Stimulated activated CD8-positive, alpha-beta memory T cell treated with anti-CD3 and anti-CD28 coated beads, Interleukin-7, amount 100 ng/mL, for 24 hours (primary cell): ENCODE measurements at regions not wholly inside any gene's neighbourhood (a gene's known extent, or its start where the extent isn't known, plus 50 kb on each side); places are given as distances from the start of the nearest gene placed in this dataset.

Experiments used
- DNase-seq: peaks from one replicate; pipeline ENCODE4 v3.0.0-alpha.2; 2020; ENCODE audit warnings: low read depth

DNA sequence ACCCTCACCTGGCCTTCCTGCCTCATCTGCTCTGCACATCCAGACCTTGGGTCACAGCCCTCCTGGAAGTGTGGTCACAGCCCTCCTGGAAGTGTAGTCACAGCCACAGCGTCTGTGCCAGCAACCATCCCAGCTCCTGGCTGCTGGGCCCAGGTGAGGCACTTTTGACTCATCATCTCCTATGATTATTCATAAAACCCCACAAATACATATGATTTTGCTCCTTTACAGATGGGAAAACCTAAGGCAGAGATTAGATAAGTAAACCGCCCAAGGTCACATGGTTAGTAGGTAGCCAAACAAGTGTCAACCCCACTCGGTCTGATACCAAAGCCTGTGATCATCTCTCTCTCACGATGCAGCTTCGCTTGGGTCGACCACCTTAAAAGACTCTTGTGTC lies 94.3 kb downstream of the PRLHR start:
- no peak for DNase-seq

DNA sequence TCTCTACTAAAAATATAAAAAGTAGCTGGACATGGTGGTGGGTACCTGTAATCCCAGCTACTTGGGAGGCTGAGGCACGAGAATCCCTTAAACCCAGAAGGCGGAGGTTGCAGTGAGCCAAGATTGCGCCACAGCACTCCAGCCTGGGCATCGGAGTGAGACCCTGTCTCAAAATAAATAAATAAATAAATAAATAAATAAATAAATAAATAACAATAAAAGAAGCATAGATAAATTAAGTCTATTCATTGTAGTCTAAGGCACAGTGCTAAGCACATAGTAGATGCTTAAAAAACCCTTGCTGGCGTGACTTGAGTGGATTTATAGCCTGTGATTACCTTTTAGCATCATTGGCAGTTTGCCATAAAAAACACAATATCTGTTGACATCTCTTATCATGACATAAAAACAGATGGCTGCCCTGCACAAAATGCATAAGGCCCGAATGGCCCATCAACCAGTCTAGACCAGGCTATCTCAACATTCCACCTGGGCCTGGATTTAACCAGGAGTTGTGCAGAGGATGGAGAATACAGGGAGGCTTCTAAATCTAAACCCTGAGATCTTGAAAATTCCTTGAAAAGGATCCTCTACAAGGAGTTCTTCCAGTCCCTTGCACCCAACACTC lies 94.9 kb downstream of the PRLHR start:
- no peak for DNase-seq

DNA sequence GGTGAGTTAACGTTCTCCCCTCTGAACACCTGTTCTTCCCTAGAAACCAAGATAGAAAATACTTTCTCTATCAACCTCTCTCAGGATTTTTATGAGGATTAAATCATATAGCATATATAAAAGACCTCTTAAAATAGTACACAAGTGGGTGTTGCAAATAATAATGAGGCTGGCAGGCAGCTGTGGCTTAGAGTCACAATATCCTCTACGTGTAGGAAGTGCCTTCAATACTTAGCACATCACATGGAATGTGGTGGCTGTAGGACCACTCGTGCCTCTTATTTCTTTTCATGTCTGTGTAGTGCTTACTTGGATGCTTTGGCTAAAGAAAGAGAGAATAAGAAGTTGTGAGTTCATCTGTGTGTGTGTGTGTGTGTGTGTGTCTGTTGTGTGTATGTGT lies 96.3 kb downstream of the PRLHR start:
- DNase-seq = no peak

DNA sequence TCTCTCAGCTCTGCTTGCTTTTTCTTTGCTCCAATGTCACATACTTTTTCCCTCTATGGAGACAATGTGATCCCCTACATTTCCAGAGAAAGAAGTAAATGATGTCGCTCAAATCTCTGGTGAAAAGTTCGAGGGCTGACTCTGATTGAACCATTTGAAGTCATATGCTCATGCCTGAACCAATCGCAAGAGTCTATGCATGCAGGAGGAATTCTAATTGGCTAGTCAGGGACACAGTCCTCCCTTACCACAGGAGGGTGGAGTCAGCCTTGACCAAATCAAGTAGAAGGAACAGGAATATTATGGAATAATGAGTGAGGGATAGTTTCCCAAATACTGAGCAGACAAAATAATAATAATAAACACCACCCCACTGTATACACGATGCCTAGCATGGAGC lies 96.8 kb downstream of the PRLHR start:
- no peak for DNase-seq

DNA sequence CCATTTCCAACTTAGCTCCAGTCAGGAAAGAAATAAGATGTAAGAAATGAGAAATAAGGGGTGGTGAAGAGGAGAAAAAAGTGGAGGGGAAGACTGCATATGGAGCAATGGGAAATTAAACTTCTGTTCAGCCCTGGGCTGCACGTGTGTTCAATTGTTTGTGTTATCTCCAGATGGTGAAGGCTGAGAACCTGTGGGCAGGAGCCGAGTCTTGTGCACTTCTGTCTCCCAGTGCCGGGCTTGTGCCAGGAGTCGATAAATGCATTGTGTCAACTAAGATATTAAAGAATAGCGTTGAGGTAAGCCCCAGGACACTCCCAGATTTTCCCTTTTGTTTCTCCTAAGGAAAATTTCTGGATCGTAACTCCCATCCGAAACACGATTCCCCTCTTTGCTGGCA lies 98.2 kb downstream of the PRLHR start:
- DNase-seq = no peak

DNA sequence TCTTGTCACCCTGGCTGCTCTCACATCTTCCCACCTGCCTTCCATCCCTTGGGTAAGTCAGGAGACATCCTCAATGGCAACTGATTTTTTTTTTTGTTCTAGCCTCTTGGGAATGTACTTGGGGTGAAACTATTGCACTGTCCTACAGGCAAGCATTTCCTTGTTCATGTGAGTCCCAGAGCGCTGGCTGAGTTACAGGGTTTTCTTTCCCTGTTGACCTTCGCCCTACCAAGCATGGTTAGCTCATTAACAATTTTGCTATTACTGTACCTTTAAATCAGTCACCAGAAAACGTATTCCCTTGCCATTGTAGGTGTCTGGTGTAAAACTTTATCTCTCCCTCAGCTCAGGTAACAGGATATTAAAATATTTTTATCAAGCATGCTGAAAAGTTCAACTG lies 98.9 kb downstream of the PRLHR start:
- DNase-seq = no peak

DNA sequence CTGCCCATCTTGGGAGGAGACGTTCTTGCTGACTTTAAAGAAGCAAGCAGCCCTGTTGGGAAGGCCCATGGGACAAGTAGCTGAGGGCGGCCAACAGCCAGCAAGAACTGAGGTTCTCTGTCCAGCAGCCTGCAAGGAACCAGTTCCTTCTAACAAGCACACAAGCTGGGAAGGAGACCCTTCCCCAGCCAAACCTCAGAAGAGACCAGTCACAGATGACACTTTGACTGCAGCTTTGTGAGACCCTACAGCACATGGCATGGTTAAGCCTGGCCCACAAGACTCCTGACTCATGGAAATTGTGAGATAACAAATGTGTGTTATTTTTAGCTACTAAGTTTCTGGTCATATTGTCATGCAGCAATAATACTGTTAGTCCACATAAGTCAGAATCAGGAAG lies 99.9 kb downstream of the PRLHR start:
- DNase-seq = no peak

DNA sequence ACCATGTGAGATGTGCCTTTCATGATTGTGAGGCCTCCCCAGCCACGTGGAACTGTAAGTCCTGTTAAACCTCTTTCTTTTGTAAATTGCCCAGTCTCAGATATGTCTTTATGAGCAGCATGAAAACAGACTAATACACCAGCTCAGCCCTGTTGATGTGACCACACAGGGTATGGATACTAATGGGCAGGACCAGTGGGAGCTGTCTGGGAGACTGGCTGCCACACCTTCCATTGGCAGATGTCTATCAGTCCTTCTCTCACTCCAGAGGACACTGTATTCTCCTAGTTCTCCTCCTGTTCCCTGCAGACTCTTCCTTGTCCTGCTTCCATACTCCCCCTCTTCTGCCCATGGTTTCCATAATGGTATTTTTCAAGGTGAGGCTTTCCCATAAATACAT lies 104.4 kb downstream of the PRLHR start:
- no peak for DNase-seq

DNA sequence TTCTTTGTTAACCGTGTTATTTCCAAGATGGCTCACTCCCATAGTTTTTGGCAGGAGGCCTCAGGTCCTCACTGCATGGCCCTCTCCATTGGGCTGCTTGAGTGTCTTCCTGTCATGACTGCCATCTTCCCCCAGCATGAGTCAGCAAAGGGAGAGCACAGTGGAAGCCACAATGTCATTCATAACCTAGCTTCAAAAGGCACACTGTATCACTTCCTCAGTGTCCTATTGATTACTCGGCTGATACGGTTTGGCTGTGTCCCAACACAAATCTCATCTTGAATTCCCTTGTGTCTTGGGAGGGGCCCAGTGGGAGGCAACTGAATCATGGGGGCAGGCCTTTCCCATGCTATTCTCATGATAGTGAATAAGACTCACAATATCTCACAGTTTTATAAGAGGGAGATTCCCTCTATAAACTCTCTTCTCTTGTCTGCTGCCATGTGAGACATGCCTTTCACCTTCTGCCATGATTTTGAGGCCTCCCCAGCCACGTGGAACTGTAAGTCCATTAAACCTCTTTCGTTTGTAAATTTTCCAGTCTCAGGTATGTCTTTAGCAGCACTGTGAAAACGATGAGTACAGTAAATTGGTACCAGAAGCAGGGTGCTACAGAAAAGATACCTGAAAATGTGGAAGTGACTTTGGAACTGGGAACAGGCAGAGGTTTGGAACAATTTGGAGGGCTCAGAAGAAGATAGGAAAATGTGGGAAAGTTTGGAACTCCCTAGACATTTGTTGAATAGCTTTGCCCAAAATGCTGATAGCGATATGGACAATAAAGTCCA lies 106.5 kb downstream of the PRLHR start:
- no peak for DNase-seq

DNA sequence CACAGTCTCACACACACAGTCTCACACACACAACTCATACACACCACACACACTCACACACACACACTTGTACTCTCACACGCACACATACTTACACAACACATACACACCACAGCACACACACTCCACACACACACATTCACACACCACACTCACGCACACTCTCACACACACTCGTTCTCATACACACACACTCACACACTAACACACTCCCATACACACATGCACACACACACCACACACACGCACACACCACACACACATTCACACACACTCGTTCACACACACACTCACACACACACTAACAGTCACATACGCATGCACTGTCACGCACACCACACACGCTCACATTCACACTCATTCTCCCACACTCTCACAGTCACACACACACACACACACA lies 109.8 kb downstream of the PRLHR start:
- no peak for DNase-seq

DNA sequence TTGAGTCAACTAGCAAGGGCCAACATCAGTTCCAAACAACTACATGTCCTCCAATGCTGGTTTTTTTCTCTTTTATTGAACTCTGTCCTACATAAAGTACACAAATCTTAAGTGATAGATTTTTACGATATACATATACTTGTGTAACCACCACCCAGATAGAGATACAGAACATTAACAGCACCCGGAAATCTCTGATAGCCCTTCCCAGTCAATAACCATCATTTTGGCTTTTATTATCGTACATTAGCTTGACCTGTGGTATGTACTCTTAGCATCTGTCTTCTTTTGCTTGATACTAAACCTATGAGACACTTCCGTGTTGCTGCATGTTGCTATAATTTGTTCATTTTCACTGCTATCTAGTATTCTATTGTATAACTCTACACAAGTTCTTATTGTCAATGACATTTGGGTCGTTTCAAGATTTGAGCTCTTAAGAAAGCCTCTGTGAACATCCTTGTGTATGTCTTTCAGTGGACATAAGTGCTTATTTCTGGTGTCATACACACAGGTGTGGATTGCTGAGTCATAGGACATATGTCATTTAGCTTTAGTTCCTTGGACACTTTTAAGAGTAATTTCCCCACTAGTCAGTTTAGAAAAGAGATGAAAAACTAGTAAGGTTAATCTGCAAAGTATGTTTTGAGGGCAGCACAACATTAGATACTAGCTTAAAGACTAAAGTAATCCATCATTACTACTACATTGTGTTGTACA lies 111.1 kb downstream of the PRLHR start:
- no peak for DNase-seq

DNA sequence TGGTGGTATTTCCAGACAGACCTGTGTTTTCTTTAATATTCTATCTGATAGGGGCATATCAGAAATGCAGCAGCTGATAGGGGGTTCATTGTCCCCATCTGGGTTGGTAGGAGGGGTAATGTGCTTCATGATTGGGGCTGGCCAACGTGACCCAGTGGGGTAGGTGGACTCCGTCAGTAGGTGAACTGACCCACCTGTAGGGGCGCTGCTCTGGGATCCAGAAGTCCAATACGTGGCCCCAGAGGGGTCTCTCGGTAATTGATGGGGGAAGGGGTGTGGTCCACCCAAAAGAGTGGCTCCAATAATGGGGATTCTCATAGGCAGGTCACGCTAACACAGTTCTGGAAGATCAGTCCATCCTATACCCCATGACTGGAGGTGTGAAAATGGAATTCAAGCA lies 112.0 kb downstream of the PRLHR start:
- DNase-seq = no peak

DNA sequence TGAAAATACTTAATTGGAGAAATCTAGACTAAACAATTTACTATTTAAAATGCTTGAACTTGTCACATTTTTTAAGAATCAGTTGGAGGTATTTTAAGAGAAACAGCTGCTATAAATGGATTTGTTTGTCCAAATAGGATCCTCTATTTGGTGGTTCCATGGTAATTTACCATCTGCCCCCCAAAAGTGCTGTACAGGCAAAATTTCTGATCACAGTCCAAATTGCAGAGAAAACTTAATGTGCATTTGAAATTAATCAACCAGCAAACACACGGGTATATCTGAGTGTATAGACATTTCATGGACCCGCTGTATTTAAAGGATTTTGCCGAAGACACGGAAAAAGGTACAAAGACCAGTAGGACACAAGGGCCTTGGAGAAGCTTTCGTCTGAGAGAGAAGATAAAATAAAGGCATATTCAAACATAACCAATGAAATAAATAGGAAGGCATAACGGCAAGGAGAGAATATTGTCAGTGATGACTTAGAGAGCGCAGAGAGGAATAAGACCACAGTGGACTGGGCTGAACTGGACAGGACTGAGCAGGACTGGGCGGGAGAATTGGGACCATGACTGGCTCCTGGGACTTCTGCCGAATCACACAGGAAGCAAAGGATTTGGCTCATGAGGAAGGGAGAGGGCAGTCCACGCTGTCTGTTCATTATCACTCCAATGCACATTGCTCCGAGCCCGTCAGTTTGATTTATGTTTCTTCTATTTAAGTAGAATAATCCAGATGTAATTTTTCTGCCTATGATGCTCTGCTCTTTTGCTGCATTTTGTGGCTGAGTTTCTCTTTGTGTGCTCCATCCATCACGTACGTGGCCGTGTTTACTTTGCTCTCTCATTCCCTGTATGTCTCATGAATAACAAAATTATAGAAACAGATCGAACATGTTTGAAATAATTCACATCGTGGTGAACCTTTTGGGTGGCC lies 112.8 kb downstream of the PRLHR start:
- no peak for DNase-seq

DNA sequence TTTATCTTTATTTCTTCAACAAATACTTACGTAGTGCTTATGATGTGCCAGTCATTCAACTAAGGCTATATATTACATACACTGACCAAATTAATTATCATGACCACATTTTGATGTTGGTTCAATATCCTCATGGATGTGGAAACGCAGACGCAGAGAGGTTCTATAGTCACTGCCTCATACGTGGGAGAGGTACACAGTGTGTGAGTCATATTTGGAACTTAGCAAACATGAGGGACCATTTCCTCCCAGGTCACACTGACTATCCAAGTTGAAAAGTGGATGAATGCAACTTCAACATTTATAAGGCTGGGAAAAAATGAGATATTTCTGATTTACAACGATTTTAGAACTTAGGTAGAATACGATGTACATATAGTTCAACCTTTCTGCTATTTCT lies 113.6 kb downstream of the PRLHR start:
- DNase-seq = no peak

DNA sequence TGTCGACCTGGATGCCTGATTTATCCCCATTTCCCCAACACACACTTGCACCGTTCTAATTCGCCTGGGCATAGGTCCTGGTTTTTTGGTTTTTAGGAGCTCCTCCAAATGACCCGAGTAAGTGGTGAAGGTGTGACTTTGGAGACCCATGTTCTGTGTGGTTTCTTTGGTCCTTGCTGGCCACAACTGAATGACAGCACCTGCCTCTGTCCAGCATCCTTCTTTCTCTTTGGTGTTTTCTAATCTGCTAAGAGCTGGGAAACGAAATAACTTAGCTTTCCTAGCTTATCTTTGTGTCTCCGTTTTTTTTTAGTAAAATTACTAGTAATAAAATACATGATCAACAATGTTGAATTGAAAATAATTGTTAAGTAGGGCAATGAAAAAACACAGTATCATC lies 120.2 kb downstream of the PRLHR start:
- no peak for DNase-seq

DNA sequence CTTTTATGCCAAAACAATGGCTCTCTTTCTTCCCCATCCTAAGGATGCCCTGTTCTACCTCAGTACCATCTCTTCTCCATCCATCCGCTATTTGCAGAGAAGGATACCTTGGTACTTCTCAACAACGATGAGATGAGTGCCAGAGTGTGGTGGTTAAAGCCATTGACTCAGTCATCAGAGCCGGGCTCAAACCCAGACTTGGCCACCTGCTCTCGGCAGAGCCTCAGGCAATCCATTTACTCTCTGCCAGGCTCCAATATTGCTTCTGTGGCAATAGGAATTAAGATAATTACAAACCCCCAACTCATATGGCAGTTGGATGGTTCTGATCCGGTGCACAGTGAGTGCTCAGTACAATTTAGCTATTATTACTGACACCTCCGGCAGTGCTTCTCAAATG lies 121.3 kb downstream of the PRLHR start:
- no peak for DNase-seq

DNA sequence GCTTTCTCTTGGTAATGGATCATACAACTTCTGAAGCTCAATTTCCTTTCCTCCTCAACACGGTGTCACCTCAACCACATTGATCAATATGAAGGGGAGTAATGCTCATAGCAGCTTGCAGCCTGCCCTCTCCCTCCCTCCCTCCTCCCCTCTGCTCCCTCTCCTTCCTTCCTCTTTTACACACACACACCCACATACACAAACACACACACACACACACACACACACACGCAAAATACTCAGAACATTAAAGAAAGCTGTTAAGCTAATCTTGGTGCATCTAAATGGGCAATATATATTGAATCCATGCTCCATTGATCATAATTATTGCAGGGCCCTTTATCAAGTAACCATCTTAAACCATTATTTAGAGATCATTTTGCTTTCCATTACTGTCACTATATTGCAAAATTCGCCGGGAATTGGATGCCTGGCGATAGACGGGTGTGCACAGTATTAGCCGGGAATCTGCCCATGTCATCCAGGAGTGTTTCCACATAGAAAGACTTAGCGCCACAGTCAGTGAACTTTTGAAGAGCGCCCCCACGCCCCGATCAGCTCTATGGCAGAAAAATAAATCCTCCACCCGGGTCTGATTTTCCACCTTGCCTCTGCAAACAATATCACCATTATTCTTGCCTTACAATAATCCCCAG lies 122.0 kb downstream of the PRLHR start:
- no peak for DNase-seq

DNA sequence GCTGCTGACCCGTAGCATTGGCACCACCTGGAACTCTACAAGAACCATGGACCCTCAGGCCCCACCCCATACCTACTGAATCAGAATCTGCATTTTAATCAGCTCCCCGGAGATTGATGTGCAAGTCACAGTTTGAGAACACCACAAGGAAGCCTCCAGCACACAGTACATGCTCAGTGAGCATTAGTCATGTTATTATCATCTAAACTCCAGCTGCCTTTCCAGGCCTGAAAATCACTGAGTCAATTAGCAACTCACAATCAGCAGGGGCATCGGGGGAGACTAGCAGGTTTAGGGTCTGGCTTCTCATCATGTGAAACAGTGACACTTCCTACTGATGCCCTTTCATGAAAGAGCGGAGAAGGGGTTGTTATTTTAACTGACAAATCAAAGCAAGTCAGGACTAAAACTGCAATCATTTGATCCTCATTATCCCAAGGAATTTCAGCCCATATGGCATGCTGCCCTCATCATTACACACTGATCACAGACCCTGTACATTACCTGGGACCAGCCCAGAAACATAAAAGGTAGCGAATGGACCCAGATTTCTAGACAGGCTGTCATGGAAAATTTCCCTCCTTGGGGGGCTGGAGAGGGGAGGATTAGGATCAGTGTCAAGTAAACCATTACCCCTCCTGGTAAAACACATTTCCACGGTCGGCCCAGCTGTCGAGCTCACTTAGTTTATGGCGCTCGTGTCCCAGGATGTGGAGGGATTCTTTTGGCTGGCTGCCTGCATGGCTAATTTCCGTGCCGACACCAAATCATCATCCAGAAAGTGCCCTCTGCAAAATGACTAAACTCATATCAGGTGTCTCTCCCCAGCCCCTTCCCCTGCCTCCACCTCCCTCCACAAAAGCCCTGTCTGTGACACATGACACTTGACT lies 122.8 kb downstream of the PRLHR start:
- no peak for DNase-seq

DNA sequence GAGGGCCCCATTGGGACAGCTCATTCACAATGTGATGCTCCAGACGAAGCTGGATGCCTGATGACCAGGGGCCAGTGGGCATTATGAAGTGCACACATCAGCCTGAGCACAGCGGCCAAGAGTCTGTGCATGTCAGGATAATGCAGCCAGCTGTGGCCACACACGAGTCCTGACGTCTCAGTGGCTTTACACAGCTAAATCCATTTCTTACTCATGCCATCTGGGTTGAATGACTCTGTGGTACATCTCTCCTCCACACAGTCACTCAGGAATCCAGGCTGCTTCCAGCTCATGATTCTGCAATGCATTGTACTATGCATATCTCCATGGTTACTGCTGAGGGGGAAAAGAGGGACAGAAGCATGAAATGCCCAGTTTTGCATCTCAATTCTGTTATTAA lies 123.6 kb downstream of the PRLHR start:
- no peak for DNase-seq

DNA sequence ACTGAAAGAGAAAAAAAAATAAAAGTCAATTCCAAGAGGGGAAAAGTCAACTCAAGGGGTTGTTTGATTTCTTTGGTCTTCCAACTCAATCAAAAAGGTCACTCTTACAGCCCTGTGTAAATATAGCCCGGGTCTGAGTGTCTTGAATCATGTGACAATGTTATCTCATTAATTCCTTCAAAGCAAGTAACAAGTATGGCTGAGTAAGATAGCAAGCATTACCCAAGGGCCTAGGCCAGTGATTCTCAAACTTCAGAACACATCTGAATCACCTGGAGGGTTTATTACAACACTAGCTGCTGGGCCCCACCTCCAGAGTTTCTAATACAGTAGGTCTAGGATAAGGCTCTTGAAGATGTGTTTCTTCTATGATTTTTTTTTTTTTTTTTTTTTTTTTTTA lies 125.0 kb downstream of the PRLHR start:
- no peak for DNase-seq

DNA sequence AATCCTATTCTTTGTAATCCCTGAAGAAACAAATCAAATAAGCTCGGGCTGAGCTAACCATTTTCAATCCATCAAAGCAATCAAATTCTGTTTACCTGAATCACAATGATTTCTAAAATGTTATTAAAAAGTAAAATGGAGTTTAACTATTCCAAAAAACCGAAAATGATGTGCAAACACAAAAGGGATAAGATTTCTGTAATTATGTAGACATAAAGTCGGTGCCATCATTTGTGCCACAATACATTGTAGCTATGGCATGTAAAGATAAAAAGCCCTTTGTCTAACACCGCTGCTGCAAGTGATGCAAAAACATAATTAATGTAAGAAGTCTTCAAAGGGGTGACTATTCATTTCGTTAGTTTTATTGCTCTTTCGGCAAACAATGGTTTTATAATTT lies 125.1 kb upstream of the FAM204A start:
- DNase-seq = no peak
